Fibroblast of peridontal ligament (primary cell): ENCODE measurements at regions not wholly inside any gene's neighbourhood (a gene's known extent, or its start where the extent isn't known, plus 50 kb on each side); places are given as distances from the start of the nearest gene placed in this dataset.

Source experiments
- DNase-seq: peaks from one replicate; pipeline ENCODE4 v3.0.0-alpha.2; 2010; ENCODE audit errors: extremely low read depth

- no peak for DNase-seq
These were observed 124.4 kb downstream of the FBXO15 start for GRCh38 chr18:74023220-74023619.

DNA sequence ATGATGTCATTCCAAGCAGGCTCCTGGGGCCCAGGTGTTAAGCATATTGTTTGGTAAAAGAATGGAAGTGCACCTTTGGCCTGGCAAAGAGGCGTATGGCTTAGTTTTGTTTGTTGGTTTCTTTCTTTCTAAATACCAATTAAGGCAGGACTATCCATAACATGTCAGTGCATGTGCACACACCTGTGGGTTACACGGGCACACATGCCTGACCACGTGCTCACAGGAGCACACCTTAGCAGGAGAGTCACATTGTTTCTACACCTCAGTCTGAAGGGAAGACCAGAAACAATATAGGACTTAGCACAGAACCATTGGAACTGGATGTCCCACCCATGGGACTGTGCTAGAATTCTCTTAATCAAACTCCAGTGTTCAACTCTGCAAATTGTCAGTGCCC lies 127.8 kb downstream of the FBXO15 start:
- no peak for DNase-seq

- DNase-seq: peak; percentile 17
These were observed 133.7 kb downstream of the FBXO15 start for GRCh38 chr18:74013955-74014354.

DNA sequence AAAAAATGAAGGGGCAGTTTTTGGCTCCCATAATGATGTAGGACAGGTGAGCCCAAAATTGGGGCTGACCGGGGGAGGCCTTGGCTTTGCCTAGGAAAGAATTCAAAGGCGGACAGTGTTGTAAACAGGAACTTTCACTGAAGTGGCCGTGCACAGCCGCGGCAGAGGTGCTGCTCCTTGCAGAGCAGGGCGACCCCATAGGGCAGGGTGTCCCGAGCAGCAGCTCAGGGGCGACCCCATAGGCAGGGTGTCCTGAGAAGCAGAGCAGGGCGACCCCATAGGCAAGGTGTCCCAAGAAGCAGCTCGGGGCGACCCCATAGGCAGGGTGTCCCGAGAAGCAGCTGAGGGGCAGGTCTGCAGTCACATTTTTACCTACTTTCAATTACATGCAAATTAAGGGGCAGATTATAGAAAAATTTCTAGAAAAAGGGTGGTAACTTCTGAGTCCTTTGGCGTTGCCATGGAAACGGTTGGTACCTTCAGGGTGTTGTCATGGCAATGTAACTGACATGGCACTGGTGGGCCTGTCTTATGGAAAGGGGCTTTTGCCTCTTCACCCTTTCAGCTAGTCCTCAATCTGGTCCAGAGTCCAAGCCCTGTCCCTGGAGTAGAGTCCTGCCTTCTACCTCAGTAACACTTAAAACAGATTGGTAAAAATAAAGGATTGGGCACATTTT lies 134.5 kb downstream of the FBXO15 start:
- no peak for DNase-seq

DNA sequence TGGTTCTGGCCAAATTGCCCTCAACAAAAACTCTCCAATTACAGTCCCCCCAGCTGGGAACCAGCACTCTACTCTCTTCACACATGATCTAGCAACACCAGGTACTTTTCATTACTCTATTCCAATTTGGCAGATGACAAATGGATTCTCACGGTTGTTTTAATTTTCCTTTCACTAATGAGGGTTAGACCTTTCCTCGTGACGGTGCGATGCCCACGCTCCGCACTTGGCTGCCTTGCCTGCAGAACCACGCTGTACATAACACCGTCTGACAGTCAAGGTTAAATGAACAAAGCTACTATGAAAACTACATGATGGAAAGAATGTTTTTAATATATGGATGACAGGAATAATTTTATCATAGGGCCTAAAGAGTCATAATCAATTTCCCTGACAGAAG lies 141.5 kb downstream of the FBXO15 start:
- DNase-seq: no peak

GRCh38 chr18:74005320-74006109 lies 142.1 kb downstream of the FBXO15 start:
- no peak for DNase-seq

DNA sequence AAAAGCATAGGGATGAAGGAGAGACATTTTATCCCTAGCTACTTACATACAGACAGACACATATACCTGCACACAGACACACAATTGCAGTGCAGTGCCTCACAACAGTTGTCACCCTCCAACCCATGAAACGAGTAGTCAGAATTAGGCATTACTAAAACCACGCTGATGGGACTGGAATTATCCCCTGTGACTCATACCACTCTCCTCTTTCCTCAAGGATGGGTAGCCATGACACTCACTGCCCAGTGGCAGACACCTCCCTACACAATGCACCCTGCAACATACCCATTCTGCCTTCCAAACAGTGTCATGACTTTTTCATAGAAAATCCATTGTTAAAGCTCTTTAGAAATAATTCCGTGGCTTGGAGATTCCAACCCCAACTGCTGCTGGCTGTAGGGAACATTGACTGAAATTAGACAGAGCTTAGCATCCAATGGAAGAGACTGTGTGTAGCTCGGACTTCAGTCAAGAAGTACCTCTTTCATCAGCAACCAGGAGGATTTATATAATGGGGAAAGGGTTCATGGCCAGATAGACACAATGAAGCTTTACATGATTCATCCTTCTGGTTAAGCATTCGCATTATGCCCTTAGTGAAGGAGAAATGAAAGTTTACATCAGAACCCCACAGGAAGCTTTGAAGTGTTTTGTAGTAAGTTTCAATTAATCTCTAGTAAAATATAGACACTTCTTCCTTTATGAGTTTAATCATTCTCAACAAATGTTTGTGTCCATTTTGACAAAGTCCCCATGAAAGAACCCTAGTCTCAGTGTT lies 155.2 kb downstream of the FBXO15 start:
- no peak for DNase-seq

GRCh38 chr18:73991570-73991969 lies 156.1 kb downstream of the FBXO15 start:
- no peak for DNase-seq

DNA sequence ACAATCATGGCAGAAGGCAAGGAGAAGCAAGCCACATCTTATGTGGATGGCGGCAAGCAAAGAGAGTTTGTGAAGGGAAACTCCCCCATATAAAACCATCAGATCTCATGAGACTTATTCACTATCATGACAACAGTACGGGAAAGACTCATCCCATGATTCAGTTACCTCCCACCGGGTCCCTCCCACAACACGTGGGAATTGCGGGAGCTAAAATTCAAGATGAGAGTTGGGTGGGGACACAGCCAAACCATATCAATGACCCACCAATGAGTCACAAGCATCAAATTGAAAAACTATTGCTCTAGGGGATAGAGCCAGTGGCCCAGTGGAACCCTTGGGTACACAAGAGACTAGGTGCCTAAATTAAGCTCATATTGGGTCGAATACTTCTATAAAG lies 157.4 kb downstream of the FBXO15 start:
- no peak for DNase-seq

DNA sequence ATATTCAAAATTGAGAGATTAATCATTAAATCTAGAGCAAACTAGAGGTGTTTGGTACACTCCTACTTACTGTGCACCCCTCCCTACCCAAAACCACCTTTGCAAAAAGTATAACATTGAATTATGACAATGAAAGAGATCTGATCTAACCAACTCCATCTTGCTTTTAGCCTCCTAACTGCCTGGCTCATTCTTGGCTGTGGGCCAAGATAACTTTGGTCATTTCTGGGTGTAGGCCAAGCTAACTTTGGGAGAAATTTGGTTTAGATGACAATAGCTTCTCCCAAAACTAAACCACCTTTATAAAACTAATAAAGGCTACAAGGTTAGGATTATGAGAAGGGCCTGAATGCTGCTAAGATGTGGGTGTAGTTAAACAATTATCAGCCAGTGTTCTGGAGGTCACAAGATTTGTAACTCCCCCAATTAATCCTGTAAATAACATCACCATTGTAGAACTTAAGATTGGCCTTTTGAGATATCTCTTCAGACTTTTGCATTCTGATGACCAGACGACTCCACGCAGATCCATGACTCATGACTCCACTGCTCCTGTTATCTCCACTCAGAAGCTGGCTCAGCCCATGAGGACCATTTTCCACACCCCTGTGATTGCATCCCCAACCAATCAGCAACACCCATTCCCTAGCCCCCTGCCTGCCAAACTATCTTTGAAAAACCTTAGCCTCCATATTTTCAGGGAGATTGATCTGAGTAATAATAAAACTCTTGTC lies 160.2 kb downstream of the FBXO15 start:
- DNase-seq: peak; percentile 42

GRCh38 chr18:73986711-73987110 lies 160.9 kb downstream of the FBXO15 start:
- no peak for DNase-seq

- DNase-seq: no peak
These were observed 161.6 kb downstream of the FBXO15 start for GRCh38 chr18:73985855-73986625.

DNA sequence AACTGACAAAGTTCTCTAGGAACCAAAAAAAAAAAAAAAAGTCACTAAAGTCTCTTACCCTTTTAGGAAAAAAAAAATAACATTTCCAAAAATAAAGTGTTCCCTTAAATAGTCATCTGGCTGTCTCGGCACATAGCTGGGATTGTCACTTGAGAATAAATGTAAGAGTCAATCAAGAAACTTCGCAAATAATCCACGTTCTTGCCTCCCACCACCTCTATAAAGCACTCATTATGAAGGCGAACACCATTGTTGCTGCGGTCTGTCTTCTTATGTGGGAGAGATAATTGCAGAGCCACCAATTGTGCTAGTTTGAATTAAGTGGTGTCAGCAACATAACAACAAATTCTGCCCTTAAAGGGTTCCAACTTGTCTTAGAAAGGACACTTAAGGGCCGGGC lies 163.7 kb downstream of the FBXO15 start:
- no peak for DNase-seq

DNA sequence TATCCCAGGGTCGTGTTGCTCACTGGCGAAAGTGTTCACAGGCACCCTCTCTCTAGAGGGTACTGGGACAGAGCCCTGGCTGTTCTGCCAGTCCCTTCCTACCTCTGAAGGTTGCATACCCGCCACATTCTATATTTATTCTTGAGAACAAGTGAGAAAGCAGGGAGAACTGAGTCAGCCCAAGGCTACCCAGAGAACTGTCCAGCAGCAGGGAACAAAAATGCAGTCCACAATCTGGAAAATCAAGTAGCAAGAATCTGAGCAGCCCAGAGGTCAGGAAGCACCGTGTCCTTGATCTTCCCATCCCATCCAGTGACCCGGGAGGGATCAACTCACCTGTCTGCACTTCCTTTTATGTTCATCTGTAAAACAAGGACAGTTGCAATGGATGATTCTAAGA lies 164.1 kb downstream of the FBXO15 start:
- no peak for DNase-seq

DNA sequence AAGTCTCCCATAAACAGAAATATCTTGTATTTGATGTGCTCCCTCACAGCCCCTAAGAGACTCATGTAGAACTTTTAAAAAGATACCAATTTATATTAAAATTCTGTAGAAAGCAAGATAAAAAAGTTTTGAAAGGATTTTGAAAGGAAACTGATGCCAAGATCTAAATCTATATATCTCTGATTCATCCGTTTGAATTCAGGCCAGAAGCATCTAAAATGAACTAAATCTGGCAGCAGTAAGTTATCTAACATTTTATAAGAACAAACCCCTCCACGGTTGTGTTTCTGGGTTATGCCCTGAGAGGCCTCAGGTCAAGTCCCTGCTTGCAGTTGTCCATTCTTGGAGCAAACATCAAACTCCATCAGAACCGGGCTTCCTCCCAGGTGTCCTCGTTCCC lies 165.8 kb downstream of the FBXO15 start:
- DNase-seq: no peak

DNA sequence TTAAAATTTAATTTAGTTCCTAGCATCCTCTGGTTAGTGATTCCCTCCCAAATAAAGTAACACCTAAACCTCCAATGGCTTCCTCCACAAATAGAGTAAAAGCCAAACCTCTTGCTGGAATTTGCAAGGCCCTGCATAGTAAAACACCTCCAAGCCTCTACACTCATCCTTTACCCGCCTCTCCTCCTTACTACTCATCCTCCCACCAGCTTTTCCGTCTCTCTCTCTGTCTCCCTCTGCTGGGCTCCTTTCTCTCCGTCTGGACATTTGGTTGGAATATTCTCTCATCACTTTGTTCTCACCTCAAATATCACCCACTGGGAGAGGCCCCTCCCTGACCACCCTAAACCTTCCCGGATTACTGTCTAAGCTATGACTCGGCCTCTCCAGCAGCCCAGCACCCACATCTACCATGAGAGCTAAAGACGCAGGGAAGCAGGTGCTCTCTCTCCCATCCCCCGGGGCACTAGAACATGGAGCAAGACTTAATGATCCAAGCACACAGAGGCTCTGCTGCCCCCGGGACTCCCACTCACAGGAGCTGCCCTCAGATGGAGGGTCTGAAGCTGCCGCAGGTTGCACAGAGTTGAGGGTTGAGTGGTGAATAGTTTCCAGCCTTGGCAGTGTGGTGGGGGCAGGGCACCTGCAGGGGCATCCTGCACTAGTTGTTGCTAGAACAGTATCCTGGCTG lies 167.2 kb downstream of the FBXO15 start:
- DNase-seq: no peak

DNA sequence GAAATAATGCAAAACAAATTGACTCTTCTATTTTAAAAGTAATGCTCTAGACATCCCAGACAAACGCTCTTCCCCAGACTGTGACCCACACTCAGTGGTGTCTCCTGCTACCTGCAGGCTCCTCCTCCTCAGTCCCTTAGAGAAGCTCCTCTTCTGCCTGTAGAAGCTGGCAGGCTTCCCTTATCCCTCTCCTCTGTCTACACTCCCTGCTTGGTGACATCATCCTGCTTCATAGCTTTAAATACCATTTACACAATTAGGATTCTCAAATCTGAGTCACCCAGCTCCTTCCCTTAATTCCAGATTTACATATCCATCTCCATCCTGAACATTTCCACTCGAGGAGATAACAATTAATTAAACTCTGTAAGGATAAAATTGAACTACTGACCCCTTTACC lies 167.9 kb downstream of the FBXO15 start:
- peak; percentile 57 for DNase-seq

GRCh38 chr18:73976433-73976832 lies 171.2 kb downstream of the FBXO15 start:
- DNase-seq: no peak

DNA sequence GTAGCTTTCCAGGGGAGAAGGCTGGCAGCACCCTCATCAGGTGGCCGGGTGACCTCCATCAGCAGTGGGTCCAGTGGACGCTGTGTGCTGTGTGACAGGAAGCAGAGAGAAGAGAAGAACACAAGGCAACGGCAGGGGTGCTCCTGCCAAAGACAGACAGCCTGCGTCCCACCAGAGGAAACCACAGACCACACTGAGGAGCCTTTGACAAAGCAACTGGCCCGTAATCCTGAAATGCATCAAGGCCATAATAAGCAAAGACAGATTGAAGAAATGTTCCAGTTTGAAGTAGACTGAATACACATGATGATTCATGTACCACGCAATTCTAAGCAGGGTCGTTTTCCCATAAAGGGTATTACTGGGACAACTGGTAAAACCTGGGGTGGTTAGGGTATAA lies 172.4 kb downstream of the FBXO15 start:
- peak; percentile 25 for DNase-seq

DNA sequence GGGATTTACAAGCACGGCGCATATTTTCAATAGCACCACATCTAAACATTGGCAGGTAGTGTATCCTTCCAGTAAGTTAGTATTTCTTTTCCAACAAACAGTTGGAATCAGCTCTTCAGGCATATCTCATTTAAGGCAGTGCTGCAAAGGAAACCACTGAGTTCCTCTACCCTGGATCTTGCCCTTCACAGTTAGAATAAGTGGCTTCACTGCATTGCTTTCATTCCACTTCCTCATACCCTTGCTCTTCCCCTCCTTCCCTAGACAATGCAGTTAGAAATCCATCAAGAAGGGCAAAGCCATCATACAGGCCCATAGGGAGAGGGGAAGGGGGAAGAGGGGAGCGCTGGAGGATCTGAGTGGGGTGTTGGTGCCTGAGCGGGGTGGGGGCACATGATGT lies 173.7 kb downstream of the FBXO15 start:
- DNase-seq: no peak

- no peak for DNase-seq
These were observed 180.7 kb downstream of the FBXO15 start for GRCh38 chr18:73966954-73967353.
